H4 (cell line): ENCODE measurements at regions not wholly inside any gene's neighbourhood (a gene's known extent, or its start where the extent isn't known, plus 50 kb on each side); places are given as distances from the start of the nearest gene placed in this dataset.

ENCODE experiments used
- DNase-seq: peaks from one replicate; pipeline ENCODE4 v3.0.0-alpha.2; 2015; ENCODE audit warnings: low spot score

DNA sequence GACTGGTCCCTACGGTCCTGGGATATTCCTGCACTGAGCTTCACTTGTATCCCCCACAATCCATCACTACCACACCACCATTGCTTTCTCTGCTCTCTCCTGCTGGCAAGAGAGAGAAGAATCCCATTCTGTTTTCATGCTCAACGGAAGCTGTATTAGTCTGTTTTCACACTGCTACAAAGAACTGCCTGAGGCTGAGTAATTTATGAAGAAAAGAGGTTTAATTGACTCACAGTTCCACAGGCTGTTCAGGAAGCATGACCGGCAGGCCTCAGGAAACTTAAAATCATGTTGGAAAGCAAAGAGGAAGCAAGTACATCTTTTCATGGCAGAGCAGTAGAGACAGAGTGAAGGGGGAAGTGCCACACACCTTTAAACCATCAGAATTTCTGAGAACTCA, 260.4 kb upstream of the LYZL1 start:
- DNase-seq = no peak

DNA sequence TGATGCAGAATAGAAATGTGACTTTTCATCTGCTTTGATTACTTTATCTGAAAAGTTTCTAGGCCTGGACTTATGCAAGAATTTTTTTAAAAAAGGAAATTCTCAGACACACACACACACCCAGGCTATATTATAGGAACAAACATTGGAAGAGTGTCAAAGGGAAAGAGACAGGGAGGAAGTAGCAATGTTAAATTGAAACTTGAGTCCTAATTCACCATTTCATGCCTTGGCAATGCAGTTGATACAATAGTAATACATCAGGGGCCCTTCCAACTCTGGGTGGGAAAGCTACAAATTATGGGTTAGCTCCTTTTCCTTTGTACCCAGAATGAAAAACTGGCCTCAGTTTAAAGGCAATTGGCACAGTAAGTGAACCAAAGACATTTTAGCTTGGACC, 258.0 kb upstream of the LYZL1 start:
- DNase-seq = no peak

DNA sequence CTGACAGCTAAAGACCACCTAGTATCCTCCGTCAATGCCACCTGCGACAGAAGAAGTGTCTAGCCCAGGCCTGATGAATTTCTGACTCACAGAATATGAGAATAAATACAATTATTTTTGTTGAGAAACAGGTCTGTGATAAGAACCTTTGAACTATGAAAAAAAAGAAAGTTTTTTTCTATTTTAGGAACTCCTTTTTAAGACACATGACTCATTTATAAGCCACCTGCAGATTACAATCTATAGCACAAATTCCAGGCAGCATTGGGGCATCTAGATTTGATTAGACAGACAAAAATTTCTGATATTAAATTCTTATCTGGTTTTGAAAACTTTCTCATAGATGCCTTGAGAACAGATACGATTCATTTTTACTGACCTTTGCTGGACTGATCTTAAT, 256.7 kb upstream of the LYZL1 start:
- DNase-seq = no peak

DNA sequence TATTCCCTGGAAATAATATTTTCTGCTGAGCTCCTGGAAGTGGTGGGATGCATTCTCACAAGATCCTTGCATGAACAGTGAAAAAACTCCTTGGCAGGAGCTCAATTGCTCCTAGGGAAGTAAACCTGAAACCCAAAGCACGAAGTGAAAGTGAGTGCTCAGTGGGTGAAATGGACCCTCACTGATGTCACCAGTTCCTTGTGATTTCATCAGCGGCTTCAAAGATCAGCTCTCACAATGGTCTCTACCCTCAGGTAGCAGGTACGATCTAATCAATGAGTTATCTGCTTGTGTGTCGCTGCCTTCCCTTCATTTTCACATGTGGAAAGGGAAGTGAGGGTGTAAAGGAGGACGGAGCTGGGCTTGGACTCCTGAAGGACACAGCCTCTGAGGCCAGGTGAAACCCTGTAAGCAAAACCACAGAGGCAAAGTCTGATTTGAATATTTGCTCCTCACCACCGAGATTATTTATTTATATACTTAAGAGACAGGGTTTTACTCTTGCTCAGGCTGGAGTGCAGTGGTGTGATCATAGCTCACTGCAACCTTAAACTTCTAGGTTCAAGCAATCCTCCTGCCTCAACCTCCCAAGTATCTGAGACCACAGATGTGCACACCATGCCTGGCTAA, 255.4 kb upstream of the LYZL1 start:
- no peak for DNase-seq

DNA sequence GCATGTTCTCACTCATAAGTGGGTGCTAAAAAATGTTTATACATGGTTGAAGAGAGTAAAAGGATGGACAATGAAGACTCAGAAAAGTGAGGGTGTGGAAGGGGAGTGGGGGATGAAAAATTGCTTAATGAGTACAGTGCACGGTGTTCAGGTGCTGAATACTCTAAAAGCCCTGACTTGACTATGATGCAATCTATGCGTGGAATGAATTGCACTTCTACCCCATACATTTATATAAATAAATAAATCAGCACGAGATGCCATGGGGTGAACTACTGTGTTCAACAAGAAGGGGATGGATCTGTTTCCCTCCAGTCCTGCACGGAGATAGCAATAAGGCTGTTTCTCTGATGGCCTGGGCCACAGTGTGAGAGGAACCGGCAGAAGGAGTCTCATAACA, 254.3 kb upstream of the LYZL1 start:
- DNase-seq = no peak

DNA sequence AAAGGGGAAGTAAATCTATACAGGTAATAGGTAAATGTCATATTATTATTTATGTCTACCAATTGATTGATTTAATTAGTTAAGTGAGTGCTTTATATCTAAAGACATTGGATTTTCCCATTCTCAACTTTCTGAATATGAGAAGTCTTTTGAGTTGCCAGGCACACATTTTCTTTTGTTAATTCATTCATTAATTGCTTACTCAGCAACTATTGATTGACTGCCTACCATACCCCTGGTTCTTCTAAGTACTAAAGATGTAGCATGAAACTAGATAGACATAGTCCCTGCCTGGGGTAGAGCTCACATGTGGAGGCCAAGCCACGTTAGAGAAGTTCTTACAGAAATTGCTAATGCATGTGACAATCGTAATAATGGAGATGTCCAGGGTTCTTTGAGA, 253.1 kb upstream of the LYZL1 start:
- DNase-seq = no peak

DNA sequence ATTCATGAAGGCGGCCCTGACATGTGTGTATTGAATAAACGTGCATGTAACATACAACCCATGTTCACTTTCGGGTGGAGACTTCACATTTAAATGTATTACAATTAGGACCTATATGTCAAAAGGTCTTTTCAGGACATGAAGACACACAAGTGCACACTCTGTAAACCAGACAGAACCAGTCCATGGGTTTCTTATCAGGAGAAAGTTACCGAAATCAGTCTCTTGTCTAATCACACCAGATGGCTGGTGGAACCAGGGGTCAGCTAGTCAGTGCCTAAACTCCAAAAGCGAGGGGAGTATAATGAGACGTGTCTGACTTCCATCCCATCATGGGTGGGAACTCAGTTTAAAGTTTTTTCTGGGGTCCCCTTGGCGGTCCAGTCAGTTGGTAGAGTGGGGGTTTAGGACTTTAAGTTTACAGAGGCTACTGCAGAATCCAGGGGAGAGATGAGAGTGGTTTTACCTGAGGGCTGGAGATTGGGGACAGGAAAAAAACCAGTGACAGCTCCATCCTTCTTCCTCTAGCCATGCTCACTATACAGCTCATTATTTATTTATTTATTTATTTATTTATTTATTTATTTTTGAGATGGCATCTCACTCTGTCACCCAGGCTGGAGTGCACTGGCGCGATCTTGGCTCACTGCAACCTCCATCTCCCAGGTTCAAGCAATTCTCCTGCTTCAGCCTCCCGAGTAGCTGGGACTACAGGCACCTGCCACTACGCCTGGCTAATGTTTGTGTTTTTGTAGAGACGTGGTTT, 251.3 kb upstream of the LYZL1 start:
- no peak for DNase-seq

DNA sequence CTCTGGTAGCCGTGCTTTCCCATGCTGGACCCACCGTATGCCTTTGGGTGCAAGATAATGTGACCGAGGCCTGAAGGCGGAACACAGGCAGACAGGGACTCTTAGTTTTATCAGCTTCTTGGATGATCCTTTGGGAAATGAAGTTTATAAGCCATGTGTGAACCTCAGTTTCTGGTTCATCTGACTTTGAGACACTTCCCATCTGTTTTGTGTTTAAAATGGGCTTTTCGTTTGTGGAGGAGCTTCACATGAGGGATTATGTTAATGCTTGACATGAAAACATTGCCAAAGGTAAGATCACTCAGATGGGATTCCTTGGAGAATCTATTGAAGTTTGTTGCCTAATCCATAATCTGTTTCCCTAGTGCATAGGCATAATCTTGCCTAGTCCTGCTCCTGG, 249.8 kb upstream of the LYZL1 start:
- no peak for DNase-seq

DNA sequence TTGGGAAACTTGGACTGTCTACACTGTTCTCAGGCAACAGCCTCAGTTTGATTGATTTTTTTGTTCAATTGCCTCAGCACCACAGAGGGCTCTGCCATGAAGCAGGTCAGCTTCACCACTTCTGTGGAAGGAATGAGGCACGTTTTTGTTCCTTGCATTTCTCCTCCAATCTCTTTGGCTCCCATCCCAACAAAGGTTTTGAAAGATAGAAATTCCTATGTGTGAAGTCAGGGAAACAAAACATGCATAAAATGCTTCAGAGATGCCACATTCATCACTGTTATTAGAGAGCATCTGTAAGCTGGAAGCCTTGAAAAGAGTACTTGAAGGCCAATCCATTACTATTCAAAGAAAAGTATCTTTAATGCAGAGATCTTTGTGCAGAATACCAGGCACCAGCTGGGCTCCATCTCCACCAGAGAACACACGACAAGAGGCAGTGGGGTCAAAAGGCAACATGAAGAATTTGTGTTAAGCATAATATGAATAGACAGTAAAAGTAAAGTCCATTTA, 249.1 kb upstream of the LYZL1 start:
- DNase-seq = no peak

DNA sequence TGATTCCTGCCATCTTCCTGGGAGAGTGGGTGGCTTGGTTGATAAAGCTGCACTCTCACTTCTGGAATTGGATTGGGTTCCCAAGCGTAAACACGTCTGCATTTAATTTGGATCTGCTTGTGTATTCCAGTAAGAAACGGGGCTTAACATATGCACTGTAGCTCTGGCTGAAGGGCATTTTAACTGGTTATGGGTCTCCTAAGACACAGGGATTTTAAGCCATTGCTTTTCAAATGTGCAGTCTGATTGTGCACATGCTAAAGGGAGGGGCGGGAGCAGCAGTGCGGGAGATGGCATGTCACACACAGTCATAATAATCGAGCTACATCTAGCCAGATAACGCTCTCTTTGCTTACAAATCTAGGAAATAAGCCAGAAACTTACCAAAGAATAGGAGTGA, 247.3 kb upstream of the LYZL1 start:
- DNase-seq = no peak

DNA sequence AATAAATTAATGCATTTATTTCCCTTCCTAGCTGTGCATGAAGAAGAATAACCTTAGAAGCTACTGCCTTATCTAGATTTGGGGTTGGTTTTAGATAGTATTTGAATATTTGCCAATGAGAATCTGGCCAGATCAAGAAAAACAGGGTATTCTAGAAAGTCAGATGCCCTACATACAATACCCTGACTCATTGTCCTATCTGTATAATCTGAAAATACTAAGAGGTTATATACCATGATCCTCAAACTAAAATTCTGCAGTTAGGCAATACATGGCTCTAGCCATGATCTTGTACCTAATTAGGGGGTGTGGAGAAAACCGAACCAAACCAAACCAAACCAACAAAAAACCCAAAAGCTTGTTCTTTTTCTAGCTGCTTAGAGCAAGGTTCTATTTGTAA, 240.4 kb upstream of the LYZL1 start:
- DNase-seq = no peak

DNA sequence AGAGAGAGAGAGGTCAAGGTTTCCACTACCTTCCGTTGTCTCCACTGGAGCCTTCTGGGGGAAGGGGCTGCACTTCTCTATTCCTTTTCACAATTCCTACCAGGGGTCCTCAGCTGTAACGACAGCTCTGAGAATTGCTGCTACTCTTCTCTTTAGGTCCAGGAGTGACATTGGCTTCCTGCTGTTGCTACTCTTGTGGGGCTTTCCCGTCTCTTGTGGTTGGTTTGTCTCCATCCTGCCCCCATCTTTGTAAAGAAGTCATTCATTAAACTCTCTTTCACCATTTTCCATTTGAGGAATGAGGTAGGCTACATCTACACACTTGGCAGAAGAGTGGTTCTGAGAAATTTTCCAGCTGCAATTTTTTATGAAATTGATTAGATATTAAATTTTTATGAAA, 238.8 kb upstream of the LYZL1 start:
- DNase-seq = no peak

DNA sequence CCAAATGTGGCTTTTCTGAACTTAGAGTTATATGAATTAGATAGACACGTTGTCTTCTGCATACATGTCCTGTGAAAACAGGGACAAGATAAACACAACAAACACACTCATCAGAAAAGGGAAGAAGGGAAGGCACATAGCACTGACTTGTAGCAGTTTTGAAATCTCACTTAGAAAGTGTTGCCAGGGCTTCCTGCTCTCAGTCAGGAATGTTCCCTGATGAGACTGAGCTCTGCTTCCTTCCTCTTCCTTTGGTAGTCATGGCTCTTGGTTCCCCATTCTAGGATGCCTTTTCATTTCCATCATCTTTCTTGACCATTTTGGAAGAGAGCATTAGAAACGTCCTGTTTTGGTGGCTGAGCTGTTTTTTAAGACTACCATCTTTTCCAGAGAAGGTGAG, 233.8 kb upstream of the LYZL1 start:
- no peak for DNase-seq

DNA sequence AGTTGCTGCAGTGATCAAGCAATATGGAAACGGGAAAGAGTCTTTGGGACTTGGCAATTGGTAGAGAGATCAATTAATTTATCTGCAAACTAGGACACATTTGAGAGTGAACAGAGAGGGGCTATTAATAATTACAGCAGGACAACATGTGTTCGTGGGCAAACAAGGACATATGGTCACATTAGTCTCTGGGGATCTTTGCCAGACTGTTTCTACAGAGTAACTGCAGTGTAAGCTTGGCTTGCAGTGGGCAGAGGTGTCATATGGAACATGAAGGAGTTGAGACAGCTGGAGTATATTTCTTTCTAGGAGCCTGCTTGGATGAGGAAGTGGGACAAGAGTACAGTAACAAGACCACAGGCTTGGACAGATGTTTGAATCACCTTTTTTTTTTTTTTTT, 232.1 kb upstream of the LYZL1 start:
- no peak for DNase-seq

DNA sequence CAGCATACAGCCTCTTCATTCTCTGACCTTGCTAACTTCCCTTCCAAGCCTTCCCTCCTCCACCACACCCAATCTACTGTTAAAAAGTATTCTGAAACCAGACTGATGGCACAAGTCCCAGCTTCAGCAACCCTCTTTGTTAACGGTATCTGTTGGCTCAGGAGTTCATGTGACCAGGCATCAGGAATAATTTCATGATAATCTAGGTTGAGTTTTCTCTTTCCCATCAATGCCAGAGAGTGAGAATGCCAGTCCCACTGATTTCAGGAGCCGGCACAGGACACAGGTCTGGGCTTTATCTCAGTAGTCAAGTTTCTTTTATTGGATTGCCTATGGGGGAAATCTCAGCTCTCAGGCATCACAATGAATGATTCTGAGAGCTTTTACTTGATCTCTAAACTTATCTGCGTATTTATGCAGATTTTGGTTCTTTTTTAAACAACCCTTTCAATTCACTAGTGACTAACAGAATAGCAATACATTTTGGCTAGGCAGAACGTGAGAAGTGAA, 231.0 kb upstream of the LYZL1 start:
- peak; percentile 21 for DNase-seq

DNA sequence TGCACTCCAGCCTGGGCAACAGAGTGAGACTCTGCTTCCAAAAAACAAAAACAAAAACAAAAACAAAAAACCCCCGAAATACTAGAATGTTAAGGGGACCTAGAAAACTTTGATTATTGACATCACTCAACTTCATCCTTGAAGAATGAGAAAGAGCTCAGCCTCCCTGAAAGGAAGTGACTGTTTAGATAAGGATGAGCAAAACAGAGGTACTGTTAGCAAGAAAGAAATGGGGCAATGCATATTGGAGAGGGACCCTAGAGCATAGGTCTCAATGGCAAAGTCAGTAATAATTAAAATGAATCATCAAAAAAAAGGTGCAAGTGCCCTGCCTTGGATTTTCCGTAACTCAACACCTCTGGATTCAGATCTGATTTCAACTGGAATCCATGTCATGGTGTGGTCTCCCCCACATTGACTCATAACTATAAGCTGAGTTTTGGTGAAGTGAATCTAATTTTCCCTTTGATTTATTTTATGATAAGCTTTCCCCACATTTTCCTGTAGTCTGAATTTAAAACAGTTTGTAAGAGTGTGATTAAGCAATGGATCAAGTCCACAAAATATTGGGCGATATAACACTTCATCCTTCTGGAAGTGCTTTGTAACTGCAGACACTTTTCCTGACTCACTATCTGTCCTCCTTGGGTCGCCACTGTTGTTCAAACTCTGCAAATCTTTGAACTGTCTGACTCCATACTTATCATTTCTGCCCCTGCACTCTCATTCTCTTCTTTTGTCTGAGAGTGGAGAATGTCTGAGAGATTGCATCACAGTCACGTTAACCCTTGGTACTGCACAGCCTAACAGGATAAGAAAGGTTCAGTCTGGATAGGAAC, 224.8 kb upstream of the LYZL1 start:
- DNase-seq = peak; percentile 29

DNA sequence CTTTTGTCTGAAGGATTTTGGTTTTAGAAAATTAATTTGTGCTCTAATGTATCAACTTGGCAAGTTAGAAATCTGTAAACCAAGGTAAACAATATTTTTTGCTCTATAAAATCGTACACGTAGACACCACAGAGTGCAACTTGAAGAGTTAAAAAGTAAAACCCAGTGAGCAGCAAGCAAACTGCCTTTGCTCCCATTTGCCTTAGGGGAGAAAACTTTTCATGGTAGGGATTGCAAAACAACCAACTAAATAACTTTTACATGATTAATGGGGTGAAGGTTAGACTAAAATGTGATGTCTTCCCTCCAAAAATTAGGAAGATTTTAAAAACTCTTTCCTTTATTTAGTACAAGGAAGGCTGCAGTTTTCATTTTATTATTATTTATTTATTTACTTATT, 224.2 kb upstream of the LYZL1 start:
- DNase-seq = no peak

DNA sequence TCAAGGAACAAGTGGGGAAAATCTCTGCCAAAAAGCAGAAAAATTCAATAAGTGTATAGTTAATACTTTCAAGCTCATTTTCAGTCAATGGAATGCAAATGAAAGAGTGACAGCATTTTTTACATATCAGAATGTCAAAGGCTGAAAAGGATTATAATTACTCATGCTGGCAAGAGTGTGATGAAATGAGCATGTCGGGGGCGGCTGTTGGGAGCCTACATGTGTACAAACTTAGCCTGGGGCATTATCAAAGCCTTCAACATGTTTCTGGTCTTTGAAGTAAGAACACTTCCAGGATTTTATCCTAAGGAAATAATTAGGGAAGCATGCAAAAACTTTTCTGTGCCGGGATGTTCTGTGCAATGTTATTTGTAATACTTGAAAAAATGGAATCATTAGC, 221.7 kb upstream of the LYZL1 start:
- no peak for DNase-seq

DNA sequence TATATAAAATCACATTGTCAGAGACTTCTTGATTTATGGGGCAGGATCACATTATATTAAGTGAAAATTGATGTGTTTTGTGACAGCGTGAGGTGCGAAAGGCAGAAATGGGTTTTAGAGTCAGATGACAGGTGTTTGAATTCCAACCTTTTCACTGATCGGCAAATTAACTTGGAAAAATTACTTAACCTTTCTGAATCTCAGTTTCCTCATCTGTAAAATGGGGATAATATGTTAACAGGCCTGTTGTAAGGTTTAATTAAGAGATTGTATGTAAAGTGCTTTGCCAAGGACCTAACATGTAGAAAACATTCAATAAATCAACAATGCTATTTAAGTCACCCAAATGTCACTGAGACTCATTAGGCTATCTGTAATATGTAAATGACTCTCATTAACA, 221.2 kb upstream of the LYZL1 start:
- DNase-seq = no peak

DNA sequence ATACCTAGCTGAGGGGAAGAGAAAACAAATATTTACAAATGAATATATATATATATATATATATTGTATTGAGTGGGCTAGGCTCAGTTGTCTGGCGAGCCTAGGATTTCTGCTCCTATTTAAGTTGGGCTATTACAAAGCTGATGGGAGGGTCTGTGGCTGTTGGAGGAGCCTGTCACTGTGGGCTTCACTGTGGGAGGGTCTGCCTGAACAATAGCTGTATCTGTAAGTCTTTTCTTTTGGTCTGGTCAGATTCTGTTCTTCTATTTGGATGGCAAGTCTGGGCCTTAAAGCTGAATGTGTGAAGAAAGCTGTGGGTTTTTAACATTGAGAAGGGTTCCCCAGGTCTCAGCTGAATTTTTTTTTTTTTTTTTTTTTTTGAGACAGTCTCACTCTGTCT, 220.6 kb upstream of the LYZL1 start:
- DNase-seq = no peak

DNA sequence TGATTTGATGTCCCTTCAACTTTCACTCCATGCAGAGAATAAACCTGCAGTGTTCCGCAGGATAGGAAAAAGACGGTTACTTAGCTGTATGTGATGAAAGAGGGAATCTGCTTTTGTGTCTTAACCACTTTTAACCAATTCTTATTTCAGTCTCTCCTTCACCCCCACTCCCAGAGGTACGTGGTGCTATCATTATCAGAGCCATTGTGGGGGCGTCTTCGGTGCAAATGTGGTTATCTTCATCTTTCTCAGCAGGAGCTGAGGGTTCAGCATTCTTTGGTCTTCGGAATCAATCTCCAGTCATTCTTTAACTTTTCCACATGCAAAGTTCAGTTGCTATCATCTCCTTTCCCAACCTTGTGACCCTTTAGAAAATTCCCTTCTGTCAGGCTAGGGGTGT, 219.9 kb upstream of the LYZL1 start:
- DNase-seq = no peak

DNA sequence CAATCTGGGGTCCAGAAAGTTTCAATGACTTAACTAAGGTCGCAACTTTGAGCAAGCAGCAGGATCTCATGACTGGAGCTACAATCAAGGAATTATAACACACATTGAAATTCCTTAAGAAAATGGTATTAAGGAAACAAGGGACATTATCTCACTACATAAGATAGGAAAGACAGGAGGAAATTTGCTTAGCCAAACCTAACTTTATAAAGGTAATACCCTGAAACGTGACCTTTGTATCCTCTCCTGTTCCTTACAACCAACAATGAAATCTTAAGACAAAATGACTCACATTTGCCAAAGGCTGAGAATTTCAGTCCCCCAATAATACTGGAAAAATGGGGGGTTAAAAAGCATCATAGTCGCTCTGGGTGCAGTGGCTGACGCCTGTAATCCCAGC, 218.9 kb upstream of the LYZL1 start:
- no peak for DNase-seq

DNA sequence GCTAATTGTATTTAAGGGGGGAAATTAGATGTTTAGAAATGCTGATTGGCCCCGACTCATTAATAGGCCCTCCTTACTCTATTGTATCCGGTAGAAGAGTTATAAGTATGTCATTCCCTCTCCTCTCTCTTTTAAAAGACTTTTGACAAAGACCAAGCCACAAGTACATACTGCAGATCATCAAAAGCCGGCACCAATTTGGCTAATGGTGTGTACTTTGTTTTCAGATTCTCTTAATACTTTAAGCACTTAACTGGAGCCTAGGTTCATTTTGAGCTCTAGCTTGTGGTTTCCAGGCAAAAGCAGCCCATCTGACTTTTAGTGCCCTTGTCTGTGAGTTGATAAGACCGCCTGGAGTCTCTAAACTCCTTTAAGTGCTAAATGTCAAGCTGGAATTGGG, 210.0 kb upstream of the LYZL1 start:
- DNase-seq = no peak
